MCF 10A (cell line): ENCODE measurements at regions not wholly inside any gene's neighbourhood (a gene's known extent, or its start where the extent isn't known, plus 50 kb on each side); places are given as distances from the start of the nearest gene placed in this dataset.
"Not testable (repeated sequence)": the region's sequence is repeated elsewhere in the genome, so short reads cannot be mapped to it uniquely, and the experiment has no call there.

Experiments used
- BruUV-seq: library from RNA; stranded (reverse); fragments of 400-500 nt; replicated peaks from 2 replicates; lab custom pipeline; 2021; lab: Mats Ljungman, UMichigan
- CTCF ChIA-PET: fragments of 300-600 bp; sonication (Branson Sonifier 250); formaldehyde crosslinking; extraction: SDS; loops from one replicate; lab custom pipeline; 2021; ENCODE audit warnings: antibody characterized with exemption, inconsistent platforms; lab: Yijun Ruan, JAX
- POLR2A ChIA-PET: fragments of 300-600, 350-650 bp; sonication (Branson Sonifier 250); formaldehyde crosslinking; extraction: SDS; loops from one replicate; lab custom pipeline; 2020; ENCODE audit warnings: antibody characterized with exemption, inconsistent platforms; lab: Yijun Ruan, JAX
- DNase-seq: peaks from one replicate; pipeline ENCODE4 v3.0.0-alpha.2; 2018; ENCODE audit not compliant: unreplicated experiment
- H3K27ac Mint-ChIP-seq: one replicate; pipeline ENCODE4 v1.8.0; 2022; ENCODE audit warnings: mild to moderate bottlenecking, low read depth, mixed read lengths; ENCODE audit not compliant: unreplicated experiment
- H3K27me3 Mint-ChIP-seq: one replicate; pipeline ENCODE4 v1.8.0; 2022; ENCODE audit warnings: mixed read lengths; ENCODE audit not compliant: insufficient read depth, unreplicated experiment
- H3K36me3 Mint-ChIP-seq: one replicate; pipeline ENCODE4 v1.8.0; 2022; ENCODE audit warnings: mild to moderate bottlenecking, moderate library complexity, mixed read lengths; ENCODE audit not compliant: insufficient read depth, unreplicated experiment
- H3K4me1 Mint-ChIP-seq: one replicate; pipeline ENCODE4 v1.8.0; 2022; ENCODE audit warnings: mixed read lengths; ENCODE audit not compliant: insufficient read depth, unreplicated experiment
- H3K4me3 Mint-ChIP-seq: one replicate; pipeline ENCODE4 v1.8.0; 2022; ENCODE audit warnings: mild to moderate bottlenecking, moderate library complexity, mixed read lengths; ENCODE audit not compliant: unreplicated experiment
- H3K9me3 Mint-ChIP-seq: one replicate; pipeline ENCODE4 v1.8.0; 2022; ENCODE audit warnings: mixed read lengths; ENCODE audit not compliant: unreplicated experiment
- CTCF ChIP-seq: fragments of 200-600 bp; IDR thresholded peaks from one replicate; pipeline ENCODE4 v1.8.0; 2022; ENCODE audit warnings: antibody characterized with exemption, mild to moderate bottlenecking; ENCODE audit not compliant: unreplicated experiment
- intact Hi-C: fragments of 100-400 bp; cut with micrococcal nuclease; formaldehyde crosslinking; loops from 2 replicates; pipeline ENCODE4 v1.14.1; 2022

- no TSS peak for BruUV-seq
- no peak overlapping the region for H3K4me3 Mint-ChIP-seq
- DNase-seq: no peak
- ChIA-PET POLR2A (no interaction called here), CTCF (interaction anchor here (0.5 to 1.0 kb wide), 2 partner anchors 101 to 109 kb away, joined by 3 to 4 read pairs; no protein-coding TSS in a partner anchor)
- no peak overlapping the region for H3K27ac Mint-ChIP-seq
- no peak for TF ChIP-seq CTCF
- H3K4me1 Mint-ChIP-seq: no peaks in the 10 kb centered on the region
- H3K27me3 Mint-ChIP-seq: peaks cover 67% of the 10 kb centered on the region
- H3K36me3 Mint-ChIP-seq: no peaks in the 10 kb centered on the region
- intact Hi-C loops: no loop called here
- no peaks in the 10 kb centered on the region for H3K9me3 Mint-ChIP-seq
Observed at GRCh38 chr1:101410048-101410878, 173.4 kb downstream of the S1PR1 start.

DNA sequence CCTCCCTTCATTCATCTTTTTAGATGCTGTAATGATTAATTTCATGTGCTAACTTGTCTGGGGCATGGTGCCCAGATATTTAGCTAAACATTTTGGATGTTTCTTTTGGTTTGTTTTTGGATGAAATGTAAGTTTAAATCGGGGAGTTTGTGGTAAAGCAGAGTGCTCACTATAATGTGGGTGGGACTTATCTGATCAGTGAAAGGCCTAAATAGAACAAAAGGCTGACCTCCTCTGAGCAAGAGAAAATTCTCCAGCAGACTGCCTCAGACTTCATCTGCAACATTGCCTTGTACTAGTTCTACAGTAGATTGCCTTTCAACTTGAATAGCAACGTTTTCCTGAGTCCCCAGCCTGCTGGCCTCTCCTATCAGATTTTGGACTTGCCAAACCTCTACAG, 183.6 kb downstream of the S1PR1 start:
- H3K36me3 Mint-ChIP-seq: no peaks in the 10 kb centered on the region

GRCh38 chr1:101428083-101428482, 191.3 kb downstream of the S1PR1 start:
- H3K4me3 Mint-ChIP-seq, intact Hi-C loops, H3K4me1 Mint-ChIP-seq, H3K9me3 Mint-ChIP-seq, CTCF ChIA-PET, H3K36me3 Mint-ChIP-seq, BruUV-seq, H3K27ac Mint-ChIP-seq, POLR2A ChIA-PET, DNase-seq: not testable (repeated sequence)
- peaks cover 50% of the 10 kb centered on the region for H3K27me3 Mint-ChIP-seq

More for the DNA sequence above, 183.6 kb downstream of the S1PR1 start:
- DNase-seq: peak; percentile 9
- peaks cover 3% of the 10 kb centered on the region for H3K27me3 Mint-ChIP-seq
- ChIA-PET CTCF (interaction anchor here (0.6 to 1.1 kb wide), 3 partner anchors 12 to 132 kb away, joined by 3 to 4 read pairs (median 3); no protein-coding TSS in a partner anchor), POLR2A (no interaction called here)
- intact Hi-C loops: no loop called here
- no peak overlapping the region for H3K27ac Mint-ChIP-seq
- peaks cover 9% of the 10 kb centered on the region for H3K9me3 Mint-ChIP-seq
- no peak overlapping the region for H3K4me3 Mint-ChIP-seq
- BruUV-seq: no TSS peak
- H3K4me1 Mint-ChIP-seq: no peaks in the 10 kb centered on the region
- no peak for TF ChIP-seq CTCF

DNA sequence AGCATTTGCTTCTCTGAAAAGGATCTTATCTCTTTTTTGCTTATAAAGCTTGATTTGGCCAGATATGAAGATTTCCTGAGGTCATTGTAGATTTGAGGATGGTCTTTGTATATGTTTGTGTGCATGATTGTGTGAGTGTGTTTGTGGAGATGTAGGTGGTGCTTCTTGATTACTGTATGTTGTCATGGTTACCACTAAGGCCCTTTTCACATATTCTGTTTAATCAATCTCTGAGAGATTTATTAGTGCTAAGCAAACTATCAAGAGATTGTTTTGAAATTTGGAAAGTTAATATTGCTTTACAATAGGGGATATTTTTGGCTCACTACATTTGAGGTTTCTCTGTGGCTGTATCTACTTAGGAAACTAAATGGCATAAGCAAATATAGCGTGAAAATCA, 191.7 kb downstream of the S1PR1 start:
- Mint-ChIP-seq H3K4me3 (no peak overlapping the region), H3K36me3 (no peaks in the 10 kb centered on the region), H3K27ac (no peak overlapping the region), H3K9me3 (peaks cover 9% of the 10 kb centered on the region), H3K4me1 (no peaks in the 10 kb centered on the region), H3K27me3 (peaks cover 55% of the 10 kb centered on the region)
- POLR2A ChIA-PET: no interaction called here
- DNase-seq: no peak
- BruUV-seq: no TSS peak
- intact Hi-C loops: no loop called here
- TF ChIP-seq CTCF: no peak
- CTCF ChIA-PET: no interaction called here
